HG03066 (cell line): ENCODE measurements at regions not wholly inside any gene's neighbourhood (a gene's known extent, or its start where the extent isn't known, plus 50 kb on each side); places are given as distances from the start of the nearest gene placed in this dataset.

Experiments used
- ATAC-seq: cut with Tn5 transposase; IDR thresholded peaks from one replicate; pipeline ENCODE4 v1.9.1; 2021; ENCODE audit warnings: low read depth; ENCODE audit not compliant: unreplicated experiment

- no peak for ATAC-seq
Measured at GRCh38 chr16:85428899-85429775, 184.0 kb upstream of the GSE1 start.

DNA sequence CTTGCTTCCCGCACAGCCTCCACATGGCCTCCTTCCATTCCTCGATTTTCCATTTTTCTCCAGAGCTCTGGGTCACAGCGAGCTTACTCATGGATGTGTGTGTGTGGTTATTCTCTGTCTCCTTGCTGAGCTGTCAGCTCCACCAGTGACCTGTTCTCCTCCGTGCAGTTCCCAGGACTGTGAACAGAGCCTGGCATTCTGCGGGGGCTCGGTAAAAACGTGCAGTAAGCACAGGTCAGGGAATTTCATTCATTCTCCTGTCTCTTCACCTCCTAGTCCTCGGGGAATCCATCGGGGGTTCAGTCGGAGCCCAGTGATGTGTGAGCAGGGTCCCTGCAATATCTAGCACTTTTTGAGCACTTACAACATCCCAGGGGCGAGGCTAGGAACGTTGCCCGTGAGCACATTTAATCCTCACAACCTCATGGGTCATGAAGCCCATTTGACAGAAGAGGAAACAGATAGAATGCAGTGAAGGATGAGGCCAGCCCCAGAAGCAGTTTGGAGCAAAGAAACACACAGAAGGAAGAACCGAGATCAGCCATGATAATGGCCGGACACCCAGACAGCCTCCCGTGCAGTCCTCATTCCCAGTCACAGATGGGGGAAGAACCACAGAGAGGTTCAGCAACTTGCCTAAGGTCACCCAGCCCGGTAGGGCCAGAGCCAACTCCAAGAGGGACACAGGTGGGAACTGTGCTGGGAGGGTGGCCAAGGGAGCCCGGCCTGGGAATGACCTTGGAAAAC, 183.2 kb upstream of the GSE1 start:
- no peak for ATAC-seq

DNA sequence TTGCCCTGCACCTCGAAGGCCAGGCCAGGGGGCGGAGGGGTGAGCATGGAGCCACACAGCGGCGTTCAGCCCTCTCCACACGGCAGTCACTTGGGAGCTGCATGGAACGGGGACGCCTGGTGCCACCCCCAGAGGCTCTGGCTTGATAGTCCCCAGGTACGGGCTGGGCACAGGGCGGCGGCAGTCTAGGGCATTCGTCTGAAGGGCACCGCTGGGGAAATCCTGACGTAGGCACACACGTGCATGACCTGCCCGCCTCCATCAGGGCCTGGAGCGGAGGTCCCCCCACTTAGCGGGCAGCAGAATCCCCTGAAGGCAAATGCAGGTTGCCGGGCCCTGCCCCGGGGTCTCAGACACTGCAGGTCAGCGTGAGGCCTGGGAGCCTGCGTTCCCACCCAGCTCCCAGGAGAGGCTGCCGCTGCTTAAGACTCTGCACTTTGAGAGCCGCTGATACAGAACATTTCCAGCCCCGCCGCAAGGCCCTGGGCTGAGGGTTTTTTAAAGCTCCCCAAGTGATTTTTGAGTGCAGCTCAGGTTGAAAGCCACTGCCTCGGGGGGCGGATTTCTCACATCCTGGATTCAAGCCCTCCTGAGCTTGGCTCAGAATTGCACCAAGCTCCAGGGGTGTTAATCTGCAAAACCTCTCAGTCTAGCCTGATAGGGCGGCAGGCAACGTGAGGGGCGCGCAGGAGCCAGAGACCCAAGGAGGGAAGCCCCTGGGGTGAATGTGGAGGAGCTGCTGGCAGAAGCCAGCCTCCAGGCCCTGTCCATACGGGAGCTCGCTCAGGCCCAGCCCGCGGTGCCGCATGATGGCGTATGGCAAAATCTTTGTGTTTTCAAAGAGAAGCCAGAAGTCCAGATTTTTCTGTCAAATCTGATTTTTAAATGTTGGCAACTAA, 182.3 kb upstream of the GSE1 start:
- ATAC-seq: no peak

GRCh38 chr16:85431431-85432124, 181.5 kb upstream of the GSE1 start:
- no peak for ATAC-seq

DNA sequence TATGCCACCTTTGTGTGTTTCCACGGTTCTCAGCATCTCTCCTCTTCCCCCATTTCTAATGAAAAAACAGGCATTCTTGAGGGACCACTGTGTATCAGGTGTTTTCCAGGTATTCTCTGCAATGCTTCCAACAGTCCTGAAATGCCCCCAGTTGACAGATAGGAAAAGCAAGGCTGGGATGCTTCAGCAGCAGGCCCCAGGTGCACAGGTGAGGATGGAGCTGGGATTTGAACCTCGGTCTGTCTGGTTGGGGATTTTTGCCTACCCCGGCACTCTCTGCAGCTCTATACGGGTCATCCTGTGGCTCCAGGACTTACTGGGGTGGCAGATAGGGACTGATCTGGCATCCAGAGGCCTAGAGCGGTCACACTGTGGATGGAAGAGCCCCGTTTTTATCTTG, 180.5 kb upstream of the GSE1 start:
- no peak for ATAC-seq

DNA sequence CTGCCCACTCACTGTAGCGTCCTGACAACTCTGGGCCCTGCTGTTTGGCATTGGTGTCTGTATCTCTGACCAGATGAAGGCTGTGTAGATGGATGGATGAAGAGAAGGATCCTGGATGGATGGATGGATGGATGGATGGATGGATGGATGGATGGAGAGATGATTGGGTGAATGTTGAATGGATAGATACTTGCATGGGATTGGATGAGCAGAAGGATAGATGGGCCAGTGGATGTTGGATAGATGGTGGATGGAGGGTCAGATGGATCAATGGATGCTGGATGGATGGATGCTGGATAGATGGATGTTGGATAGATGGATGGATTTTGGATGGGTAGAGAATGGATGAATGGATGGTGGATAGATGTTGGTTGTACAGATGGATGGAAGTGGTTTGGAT, 179.6 kb upstream of the GSE1 start:
- no peak for ATAC-seq

DNA sequence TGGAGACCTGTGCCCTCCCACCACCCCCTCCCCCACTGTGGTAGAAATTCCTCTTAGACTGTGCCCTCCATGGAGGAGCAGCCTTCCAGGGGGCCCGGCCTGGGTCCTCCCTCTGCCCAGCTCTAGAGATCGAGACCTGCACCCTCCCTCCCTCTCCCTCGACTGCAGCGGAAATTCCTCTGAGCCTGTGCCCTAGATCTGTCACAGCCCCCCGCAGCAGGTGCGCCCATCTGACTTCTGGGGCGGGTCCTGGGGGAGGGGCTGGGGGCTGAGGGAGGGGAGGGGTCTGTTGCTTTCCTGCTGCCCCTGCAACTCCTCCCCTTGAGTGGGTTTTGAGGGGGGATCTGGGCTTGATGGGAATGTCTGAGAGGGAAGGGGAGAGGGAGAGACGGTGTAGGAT, 177.8 kb upstream of the GSE1 start:
- no peak for ATAC-seq

GRCh38 chr16:85435700-85436099, 177.4 kb upstream of the GSE1 start:
- no peak for ATAC-seq

GRCh38 chr16:85436207-85436606, 176.9 kb upstream of the GSE1 start:
- no peak for ATAC-seq

- no peak for ATAC-seq
Measured at GRCh38 chr16:85436636-85437165, 176.4 kb upstream of the GSE1 start.

DNA sequence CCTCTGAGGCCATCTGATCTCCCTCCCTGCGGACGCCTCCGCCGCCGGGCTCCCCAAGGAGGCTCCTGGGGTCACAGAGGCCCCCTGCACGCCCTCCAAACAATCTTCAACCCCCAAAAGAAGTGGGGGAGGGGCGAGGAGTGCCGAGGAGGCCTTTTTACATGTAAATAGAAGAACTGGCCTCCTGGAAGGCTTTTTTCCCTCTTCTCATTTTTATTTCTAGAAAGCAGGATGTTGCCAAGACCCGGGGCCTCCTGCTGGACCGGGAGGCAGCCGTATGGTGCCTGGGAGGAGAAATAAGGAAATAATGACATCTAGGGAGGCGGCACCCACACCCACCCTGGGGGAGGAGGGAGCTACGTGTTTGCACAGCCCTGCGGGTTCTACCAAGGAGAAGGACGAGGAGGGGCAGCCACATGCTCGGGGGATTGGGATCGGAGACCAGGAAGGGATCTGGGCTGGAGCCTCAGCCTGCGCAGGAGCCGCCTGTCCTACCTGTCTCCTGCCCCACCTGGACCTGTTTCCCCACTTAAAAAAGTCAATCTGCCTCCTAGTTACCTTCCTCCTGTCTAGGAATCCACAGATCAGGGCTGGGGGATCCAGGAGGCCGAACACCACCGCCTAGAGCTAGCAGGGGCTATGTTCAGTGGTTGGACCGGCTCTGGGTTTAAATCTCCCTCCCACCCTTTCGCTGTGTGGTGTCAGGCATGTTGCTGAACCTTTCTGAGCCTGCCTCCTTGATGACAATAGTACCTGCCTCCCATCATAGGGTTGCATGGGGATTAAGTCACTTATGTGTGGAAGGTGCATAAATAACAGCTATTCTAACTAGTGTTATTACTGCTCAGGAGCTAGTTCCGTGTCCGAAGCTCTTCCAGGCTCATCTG, 175.7 kb upstream of the GSE1 start:
- ATAC-seq: no peak

GRCh38 chr16:85438981-85439685, 174.0 kb upstream of the GSE1 start:
- ATAC-seq: no peak

- no peak for ATAC-seq
Measured at GRCh38 chr16:85440744-85441143, 172.4 kb upstream of the GSE1 start.

DNA sequence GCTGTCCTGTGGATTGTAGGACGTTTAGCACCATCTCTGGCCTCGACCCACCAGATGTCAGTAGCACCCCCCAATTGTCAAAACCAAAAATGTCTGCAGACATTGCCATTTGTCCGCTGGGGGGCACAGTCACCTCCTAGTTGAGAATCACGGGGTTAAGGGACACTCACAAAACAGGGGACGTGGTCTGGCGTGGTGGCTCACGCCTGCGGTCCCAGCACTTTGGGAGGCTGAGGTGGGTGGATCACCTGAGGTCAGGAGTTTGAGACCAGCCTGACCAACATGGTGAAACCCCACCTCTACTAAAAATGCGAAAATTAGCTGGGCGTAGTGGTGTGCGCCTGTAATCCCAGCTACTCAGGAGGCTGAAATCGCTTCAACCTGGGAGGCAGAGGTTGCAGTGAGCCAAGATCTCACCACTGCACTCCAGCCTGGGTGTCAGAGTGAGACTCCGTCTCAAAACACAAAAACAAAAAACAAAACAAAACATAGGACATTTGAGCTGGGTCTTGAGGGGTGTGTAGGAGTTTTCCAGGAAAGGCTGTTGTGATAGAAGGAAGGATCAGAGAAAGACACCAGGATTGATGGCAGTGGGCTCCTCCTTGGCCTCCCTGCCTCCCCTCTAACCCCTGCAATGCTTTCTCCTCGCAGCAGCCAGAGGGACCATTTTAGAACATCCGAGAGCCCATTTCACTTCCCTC, 171.8 kb upstream of the GSE1 start:
- ATAC-seq: no peak

GRCh38 chr16:85441890-85442670, 171.0 kb upstream of the GSE1 start:
- ATAC-seq: no peak

GRCh38 chr16:85443116-85443515, 170.0 kb upstream of the GSE1 start:
- no peak for ATAC-seq

GRCh38 chr16:85443531-85443930, 169.6 kb upstream of the GSE1 start:
- no peak for ATAC-seq
